Activated CD4-positive, alpha-beta T cell treated with anti-CD3 and anti-CD28 coated beads, Interleukin-2, amount 50 U/mL, for 1 hour (primary cell): ENCODE measurements at regions not wholly inside any gene's neighbourhood (a gene's known extent, or its start where the extent isn't known, plus 50 kb on each side); places are given as distances from the start of the nearest gene placed in this dataset.

Experiments
- DNase-seq: peaks from one replicate; pipeline ENCODE4 v3.0.0-alpha.2; 2020

DNA sequence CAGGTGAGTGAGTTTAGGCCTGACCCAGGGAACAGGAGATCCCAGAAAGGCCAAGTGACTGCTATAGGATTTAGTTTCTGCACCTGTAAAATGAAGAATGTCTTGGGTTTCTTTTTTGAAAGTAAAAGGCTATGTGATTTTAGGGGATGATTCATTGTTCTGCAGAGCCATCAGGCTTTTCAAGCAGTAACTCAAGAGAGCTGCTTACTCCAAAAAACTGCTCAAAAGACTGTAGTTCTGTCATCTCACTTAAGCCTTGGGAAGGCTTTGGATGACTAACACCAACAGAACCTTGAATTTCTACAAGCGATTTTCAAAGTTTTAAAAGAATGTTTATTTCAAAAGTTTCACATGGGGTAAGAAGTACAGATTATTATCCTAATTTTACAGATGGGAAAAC, 165.1 kb downstream of the HAUS1 start:
- DNase-seq: no peak

DNA sequence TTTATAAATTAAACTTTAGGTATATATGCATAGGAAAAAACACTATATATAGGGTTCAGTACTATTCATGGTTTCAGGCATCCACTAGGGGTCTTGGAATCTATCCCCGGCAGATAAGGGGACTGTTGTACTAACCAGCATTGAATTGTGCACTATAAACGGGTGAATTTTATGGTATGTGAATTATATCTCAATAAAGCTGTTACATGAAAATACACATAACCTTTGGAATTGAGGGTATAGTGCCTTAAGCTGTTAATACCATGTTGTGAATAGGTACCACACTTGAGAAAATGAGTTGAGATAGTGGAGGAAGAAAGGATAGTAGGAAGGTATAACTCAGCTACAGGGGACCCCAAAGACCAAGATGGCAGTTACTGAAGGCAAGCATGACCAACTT, 167.3 kb downstream of the HAUS1 start:
- no peak for DNase-seq

DNA sequence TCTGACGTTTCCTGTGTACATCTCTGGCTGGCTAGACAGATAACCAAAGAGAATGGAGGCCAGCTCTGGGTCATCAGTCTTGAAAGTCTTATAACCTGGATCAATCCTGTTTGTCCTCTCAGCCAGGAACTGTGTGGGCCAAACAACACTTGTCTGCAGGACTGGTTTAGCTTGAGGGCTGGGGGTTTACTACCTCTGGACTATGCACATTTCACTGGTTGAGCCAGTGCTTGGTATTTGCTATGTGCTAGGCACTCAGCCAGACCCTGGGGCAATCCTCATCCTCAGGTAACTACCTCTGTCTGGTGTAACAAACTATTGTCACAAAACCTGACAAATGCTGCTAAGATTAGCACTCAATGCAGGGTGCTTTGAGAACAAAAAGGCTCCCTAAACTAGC, 169.7 kb downstream of the HAUS1 start:
- DNase-seq: no peak

DNA sequence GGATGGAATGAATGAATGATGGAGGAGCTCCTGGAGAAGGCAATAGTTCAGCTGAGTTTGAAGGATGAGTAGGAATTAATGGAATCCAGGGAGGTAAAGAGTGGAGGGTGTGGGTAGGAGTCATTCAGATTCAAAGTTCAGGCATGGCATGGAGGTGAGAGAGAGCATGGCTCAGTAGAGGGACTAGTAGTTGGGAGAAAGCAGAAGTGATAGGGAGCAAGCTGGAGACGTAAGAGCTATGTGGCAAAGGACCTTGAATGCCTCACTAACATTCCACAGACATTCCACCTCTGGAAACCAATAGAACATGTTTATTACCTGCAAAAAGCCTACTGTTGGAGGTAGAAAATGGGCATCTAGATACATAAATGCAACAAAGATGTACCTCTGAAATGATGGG, 170.1 kb downstream of the HAUS1 start:
- no peak for DNase-seq

DNA sequence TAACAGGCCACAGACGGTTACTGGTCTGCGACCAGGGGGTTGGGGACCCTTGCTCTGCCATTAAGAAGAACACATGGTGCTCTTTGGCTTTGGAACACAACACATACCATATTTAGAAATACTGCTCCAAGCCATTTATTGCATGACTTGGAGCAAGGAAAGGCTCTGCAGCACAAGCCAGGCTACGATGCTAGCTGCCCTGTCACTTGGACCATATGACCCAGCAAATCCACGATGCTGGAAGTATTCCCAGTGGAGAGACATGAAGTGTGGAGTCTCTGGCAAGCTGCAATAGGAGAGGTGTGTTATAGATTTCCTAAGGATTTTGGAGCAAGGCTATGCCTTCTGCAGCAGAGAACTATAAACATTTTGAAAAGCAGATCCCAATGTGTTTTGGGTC, 171.2 kb downstream of the HAUS1 start:
- no peak for DNase-seq

DNA sequence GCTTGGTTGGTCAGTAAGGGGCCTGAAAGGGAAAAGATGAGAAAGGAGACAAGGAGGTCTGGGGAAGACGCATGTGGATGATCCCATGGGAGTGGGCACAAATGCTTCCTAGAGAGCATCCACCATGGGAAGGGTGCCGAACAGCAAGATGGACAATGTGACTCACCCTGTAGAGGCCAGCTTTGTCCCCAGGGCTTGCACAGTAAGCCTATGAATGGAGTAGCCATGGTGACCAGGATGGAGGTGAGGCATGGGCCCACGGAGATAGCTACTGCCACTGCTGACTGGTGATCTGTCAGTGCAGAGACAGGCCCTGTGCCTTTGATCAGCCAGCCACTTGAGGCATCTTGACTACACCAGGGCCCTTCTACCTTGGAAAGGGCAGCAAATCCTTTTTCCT, 172.6 kb downstream of the HAUS1 start:
- no peak for DNase-seq

DNA sequence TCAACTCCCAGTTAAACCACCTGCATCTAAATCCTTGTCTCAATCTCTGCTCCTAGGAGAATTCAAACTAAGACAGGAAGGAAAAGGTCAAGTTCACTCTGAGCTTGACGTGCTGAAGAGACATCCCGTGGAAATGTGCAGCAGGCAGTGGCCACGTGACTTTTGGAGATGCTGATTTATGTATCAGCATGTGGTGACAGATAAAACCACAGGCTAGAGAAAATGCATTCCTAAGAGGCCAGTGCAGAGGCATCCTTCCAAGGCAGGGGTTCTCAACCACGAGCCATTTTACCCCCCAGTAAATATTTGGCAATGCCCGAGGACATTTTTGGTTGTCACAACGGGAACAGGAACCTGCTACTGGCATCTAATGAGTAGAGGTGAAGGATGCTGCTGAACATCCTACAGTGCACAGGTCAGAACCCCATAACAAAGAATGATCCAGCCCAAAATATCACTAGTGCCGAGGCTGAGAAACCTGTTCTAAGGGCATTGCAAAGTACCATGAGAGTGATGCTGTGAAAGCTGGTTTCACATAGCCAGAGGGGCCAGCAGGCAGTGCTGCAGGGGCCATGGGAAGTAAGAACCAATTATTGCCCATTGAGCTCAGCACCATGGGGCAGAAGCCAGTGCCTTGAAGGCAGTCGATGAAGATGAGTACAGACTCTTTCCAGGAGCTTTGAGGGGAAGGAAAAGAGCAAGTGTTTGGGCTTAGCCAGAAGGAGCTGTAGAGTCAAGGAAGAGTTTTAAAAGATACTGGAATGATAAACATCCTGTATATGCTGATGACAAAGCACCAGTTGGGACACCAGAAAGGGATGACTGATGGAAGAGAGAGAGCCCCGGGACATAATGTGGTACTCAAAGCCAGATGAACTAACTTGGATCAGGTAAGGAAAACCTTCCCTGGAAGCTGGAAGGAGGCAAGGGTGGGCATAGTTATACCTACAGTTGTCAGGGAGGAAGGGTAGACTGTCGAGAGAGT, 174.6 kb downstream of the HAUS1 start:
- DNase-seq: no peak

DNA sequence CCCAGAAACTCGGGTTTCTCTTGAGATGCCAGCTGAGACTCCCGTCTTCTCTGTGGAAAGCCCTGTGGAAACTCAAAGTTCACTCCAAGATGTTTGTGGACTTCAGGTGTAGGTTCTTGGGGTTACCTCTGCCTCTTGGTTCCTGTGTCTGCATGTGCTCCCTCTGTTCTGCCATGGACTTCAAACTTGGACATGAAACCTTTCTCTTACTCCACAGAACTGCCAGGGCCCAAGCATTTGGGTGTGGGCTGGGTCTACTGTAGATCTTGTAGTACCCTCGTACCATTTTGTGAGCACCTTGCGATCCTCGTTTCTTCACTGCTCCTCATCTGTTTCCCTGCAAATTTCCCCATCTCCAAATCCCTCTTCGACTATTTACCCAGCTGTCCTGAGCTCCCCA, 175.5 kb downstream of the HAUS1 start:
- DNase-seq: no peak

DNA sequence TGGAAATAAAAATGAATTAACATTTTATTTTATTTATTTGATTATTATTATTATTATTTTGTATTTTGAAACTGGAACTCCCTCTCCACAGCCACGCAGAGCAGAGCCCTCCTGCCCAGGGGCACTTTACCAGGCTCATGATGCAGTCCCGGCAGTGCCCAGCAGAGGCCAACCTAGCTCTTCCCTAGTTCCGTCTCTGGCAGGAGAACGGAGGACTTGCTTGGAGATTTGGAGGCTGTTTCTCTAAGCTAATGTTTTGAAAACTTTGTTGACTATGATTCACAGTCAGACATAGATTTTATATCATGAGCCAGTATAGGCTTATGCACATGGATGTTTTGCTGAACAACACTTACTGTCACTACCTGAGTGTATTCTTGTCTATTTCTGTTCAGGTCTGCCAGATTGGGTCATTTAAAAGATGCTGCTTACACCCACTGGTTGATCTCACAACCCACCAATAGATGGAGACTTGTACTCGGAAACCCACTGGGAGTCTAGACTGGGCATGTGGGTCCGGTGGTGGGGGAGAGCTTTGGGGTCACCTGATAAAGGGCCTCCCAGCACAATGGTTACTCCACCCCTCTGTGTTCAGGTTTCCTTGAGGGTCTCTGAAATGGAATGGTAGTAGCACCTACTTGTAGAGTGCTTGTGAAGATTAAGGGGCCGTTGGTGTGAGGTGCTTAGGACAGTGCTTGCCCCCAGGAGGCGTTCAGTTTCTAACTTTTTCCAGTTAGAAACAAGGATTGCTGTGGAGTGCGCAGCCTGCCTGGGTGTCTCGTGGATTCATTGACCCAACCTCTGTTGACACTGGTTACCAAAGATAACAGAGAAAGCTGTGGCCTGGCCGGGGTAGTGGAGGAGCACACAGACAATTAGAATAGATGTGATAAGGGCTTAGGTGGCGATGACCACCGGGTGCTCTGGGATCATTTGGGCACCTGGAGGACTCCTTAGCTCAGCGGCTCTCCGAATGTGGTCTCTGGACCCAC, 177.3 kb downstream of the HAUS1 start:
- peak; percentile 57 for DNase-seq

DNA sequence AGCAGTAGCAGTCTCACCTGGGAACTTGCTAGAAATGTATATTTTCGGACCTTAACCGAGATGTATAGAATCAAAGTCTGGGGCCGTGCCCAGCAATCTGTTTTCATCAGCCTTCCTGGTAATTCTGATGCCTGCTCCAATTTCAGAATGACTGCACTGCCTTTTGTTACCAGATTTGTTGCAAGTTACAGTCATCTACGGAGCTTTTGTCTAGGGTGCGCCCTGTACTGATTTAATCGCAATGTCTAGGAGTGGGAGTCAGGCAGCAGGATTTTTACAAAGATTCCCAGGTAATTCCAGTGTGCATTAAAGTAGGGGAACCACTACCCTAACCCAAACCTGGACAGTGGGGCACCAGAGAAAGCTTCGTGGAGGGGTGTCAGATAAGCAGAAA, 178.0 kb downstream of the HAUS1 start:
- DNase-seq: no peak

DNA sequence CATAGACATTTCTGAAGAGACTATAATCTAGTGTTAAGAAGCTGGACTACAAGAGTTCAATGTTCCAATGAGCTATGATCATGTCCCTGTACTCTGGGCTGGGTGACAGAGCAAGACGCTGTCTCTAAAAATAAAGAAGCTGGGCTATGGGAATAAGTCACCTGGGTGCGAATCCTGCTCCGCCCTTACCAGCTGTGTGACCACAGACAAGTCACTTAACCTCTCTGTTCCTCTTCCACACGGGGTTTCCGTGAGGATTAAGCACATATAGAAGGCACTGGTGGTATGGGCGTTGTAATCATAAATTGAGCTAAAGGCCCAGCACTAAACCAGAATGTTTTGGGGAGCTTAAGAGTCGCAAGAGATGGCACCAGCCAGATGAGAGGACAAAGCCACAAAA, 178.5 kb downstream of the HAUS1 start:
- DNase-seq: no peak

DNA sequence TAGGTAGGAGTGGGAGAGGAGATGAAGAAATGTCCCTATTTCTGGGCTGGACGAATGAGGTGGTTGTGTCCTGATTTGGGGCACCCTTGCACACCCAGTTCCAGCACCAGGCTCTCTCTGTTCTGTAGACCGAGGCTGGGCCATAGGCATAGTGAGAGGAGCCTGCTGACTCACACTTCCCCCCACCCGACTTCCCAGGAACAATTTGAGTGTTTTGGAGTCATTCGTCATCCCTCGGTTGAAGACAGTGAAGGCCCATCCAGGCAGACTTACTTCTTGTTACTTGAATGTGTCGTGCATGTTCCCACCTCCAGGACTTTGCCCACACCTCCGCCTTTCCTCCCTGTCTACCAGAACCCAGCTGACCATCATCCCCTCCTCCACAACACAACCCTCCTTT, 179.1 kb downstream of the HAUS1 start:
- DNase-seq: no peak

DNA sequence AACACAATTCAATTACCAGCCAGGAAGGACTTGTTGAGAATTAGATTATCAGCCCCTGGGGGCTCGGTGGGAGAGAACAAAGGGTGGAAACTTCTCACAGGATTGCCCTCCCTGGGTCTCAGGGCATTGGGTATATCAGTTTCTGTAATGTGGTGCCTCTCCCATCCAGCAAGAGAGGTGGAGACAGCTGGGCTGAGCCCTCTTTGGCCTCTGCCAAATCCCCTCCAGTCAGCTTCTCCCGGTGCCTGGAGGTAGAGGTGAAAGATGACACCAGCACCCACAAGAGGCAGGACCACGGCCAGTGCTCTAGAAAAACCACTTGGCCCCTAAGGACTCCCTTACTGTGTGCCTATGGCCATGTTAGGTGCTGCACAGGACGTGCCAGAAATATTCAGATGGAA, 179.7 kb downstream of the HAUS1 start:
- no peak for DNase-seq

DNA sequence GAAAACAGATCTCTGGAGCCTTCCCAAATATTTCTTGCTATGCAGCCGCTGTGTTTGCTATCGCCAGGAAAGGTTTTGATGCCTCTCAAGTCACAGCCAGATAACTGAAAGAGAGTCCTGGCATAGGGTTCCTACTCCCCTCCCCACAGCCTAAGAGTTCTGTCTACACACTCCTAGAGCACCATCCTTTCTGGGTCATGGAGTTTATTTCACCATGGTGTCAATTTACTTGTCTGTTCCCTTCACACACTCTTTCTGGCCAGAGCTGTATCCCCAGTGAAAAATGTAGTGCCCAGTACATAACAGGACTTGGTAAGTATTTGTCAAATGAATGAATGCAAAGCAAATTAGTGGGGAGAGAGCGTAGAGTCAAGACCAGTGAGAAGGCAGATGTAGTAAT, 185.3 kb downstream of the HAUS1 start:
- DNase-seq: no peak

DNA sequence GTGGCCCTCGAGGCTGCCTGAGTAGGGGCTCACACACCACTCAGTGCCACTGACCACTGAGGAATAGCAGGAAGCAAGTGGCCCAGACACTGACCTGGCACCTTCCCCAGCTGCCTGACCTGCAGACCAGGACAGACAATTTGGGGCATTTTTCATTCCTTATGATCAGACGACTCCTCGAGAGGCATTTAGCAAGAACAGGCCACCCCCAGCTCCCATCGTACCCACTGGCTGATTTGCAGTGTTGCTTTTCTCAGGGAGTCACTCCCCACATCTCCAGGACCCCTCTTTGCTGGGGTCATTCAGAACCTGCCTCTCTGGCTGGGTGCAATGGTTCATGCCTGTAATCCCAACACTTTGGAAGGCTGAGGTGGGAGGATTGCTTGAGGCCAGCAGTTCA, 185.7 kb downstream of the HAUS1 start:
- DNase-seq: no peak

DNA sequence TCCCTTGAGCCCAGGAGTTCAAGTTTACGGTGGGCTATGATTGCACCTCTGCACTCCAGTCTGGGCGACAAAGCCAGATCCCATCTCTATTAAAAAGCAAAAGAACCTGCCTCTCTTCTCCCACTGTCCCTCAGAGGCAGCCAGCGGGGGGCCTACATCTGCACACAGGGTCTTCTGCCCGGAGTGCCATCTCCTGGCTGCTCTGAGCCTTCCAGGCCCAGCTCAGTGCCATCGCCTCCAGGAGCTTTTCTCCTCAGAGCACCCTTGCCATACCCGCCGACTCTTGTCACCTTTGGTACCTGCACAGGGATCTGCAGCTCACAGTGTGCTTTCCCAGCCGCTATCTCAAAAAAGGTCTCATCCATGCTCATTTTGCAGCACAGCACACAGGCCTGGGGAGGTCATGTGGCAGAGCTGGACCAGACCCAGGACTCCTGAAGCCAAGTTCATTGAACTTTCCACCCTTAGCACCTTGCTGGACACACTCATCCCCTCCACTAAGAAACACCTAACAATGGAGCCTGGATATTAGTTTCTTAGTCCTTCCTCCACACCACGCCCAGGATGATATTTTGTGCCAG, 186.3 kb downstream of the HAUS1 start:
- DNase-seq: no peak

DNA sequence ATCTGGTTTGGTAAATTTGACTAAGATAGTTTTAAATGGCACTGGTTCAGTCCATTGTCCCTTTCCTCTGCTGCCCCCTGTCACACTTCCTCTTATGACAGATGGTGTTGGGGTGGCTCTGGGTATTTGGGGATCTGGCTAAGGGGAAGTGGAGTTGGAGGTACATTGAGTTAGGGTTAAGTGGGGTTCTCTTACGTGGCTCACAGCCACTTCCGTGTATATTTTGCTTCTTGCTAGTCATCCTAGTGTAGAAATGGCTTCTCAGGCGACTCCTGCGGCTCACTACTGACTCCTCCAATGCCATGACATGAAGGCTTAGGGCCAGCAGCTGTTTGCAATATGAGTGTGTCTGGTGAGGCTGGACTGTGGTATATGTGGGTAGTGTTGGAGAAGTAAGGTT, 187.0 kb downstream of the HAUS1 start:
- DNase-seq: no peak

DNA sequence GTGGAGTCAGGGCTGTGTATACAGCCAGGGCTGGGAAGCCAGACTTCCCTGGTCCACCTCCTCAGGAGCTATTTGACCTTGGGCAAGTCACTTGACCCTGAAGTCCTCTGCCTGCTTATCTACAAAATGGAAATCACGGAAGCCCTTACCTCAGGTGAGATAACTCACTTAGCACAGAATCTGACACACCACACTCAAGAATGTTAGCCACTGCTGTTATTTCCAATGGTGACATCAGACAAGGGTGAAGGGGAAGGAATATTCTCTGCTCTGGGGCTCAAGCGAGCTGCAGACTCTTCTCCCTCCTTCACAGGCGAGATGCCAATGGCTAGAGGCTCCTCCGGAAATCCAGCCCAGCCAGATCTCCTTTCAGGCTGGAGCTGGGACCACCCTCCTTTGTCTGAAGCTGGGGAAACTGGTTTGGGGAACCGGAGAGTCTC, 189.6 kb downstream of the HAUS1 start:
- no peak for DNase-seq

DNA sequence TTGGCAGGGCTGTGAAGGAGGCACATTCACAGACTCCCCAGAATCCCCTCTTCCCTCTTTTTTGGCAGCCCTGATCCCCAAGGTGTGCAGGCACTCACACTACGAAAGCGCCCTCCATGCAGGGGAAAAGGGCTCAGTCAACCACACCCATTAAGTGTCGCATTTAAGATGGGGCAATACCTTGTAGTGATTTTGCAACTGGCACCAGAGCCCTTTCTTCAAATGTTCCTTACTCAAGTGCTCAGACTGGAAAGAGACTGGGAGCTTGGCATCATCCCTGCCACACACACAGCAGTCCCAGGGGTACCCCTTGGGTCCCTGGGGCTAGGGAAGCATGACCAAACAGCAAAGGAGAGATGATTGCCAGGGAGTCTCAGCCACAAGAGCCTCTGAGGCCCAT, 190.1 kb downstream of the HAUS1 start:
- DNase-seq: no peak

DNA sequence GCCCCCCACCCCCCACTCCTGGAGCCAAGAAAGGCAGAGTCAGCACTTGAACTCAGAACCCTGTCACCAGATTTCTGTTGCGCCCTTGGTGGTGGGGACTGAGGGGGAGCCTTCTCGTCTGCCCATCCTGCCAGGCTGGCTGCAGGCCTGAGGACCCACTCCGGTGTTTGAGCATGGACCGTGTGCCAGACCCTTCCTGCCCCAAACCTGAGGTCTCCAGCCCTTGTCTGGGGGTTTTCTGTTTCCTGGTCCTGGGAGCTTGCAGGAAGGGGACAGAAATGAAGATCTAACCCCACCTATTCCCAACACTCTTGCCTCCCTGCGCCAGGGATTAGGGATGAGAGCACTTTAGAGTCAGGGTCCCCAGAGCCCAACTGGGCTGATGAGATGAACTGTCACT, 190.6 kb downstream of the HAUS1 start:
- no peak for DNase-seq

DNA sequence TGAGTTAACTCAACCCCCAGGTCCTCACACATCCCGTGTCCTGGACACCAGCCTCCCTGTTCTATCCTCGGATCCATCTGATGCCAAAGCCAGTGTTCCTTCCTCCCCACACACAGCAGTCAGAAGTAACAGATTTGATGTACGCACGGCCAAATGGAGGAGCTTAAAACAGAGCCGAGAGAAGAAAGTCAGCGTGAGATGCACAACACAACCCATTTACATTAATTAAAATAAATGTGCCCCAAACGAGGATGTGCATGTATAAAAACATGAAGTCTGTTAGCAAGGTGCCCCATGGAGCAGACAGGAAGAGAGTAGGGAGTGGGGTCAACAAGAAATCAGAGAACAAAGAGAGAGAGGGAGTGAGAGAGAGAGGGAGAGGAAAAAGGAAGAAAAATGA, 191.2 kb downstream of the HAUS1 start:
- no peak for DNase-seq

DNA sequence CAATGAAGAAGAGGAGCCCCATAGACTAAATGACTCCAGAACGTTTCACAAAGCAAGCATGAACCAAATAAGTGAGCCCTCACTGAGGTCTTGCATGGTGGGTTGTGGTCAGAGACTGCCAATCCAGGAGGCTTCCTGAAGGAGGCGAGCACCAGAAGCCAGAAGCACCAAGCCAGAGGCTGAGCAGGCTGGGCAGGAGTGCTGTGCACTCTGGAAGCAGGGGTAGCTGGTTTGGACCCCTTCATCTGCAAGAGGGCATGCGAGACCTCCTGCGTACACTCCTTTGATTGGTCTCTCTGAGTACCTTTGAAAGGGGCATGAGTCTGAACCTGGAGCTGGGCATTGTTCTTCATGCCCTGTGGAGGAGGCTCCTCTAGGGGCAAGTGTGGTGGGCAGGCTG, 192.5 kb downstream of the HAUS1 start:
- no peak for DNase-seq

DNA sequence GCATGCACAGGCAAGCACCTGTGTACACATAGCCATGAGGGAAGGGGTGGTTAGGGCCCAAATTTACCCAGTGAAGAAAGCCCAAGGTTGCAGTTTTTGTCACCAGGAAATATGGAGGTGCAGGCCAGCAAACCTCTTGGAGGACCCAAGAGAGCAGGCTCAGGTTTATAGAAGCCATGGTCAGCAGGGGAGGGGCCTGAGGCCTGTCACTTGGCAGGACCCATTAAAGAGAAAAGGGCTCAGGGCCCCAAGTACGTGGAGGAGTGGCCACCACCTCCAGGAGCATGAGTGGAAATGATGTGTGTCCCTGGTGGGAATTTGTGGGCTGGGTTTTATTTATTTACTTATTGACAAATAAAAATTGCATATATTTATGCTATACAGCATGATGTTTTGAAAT, 192.9 kb downstream of the HAUS1 start:
- DNase-seq: no peak
